ENCODE measurements at regions not wholly inside any gene's neighbourhood (a gene's known extent, or its start where the extent isn't known, plus 50 kb on each side); places are given as distances from the start of the nearest gene placed in this dataset.

- Histone ChIP-seq H3K4me3 (no peak overlapping the region), H3K27ac (no peak overlapping the region), H3K4me1 (no peaks in the 10 kb centered on the region), H3K36me3 (ENCODE audit: low read depth, missing control alignments) (no peaks in the 10 kb centered on the region), H3K9me3 (no peaks in the 10 kb centered on the region), H3K27me3 (no peaks in the 10 kb centered on the region)
- DNase-seq, result no peak
- TF ChIP-seq, protein P1, sequence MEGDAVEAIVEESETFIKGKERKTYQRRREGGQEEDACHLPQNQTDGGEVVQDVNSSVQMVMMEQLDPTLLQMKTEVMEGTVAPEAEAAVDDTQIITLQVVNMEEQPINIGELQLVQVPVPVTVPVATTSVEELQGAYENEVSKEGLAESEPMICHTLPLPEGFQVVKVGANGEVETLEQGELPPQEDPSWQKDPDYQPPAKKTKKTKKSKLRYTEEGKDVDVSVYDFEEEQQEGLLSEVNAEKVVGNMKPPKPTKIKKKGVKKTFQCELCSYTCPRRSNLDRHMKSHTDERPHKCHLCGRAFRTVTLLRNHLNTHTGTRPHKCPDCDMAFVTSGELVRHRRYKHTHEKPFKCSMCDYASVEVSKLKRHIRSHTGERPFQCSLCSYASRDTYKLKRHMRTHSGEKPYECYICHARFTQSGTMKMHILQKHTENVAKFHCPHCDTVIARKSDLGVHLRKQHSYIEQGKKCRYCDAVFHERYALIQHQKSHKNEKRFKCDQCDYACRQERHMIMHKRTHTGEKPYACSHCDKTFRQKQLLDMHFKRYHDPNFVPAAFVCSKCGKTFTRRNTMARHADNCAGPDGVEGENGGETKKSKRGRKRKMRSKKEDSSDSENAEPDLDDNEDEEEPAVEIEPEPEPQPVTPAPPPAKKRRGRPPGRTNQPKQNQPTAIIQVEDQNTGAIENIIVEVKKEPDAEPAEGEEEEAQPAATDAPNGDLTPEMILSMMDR (IDR thresholded peaks at IDR 0.05), result no peak
- no peak for TF ChIP-seq POLR2A (IDR thresholded peaks at IDR 0.05)
- 84 to 95% methylated on average over 4 of the region's 4 CpGs for WGBS, 2 donors
- intact Hi-C loops (cut with DNase I; ENCODE audit: low total_unique reads), result no loop called here
Observed at GRCh38 chr1:87568005-87568404, 239.3 kb downstream of the LMO4 start.

GRCh38 chr1:87568911-87569310 is 240.2 kb downstream of the LMO4 start:
- TF ChIP-seq, protein P1 (IDR thresholded peaks at IDR 0.05), result no peak
- no peak for TF ChIP-seq POLR2A (IDR thresholded peaks at IDR 0.05)
- WGBS, 2 donors, result 76 to 84% methylated on average over 3 of the region's 3 CpGs
- no peak overlapping the region for H3K4me3 ChIP-seq
- no peaks in the 10 kb centered on the region for H3K27me3 ChIP-seq
- H3K27ac ChIP-seq, result no peak overlapping the region
- DNase-seq, result no peak
- intact Hi-C loops (cut with DNase I; ENCODE audit: low total_unique reads), result no loop called here
- no peaks in the 10 kb centered on the region for H3K4me1 ChIP-seq
- H3K36me3 ChIP-seq (ENCODE audit: low read depth, missing control alignments), result no peaks in the 10 kb centered on the region
- no peaks in the 10 kb centered on the region for H3K9me3 ChIP-seq

- Histone ChIP-seq H3K36me3 (ENCODE audit: low read depth, missing control alignments) (no peaks in the 10 kb centered on the region), H3K4me3 (no peak overlapping the region), H3K27ac (no peak overlapping the region), H3K4me1 (no peaks in the 10 kb centered on the region), H3K9me3 (no peaks in the 10 kb centered on the region), H3K27me3 (no peaks in the 10 kb centered on the region)
- TF ChIP-seq POLR2A (IDR thresholded peaks at IDR 0.05), result no peak
- TF ChIP-seq, protein P1 (IDR thresholded peaks at IDR 0.05), result no peak
- DNase-seq, result no peak
- 67 to 75% methylated on average over 4 of the region's 4 CpGs for WGBS, 2 donors
- intact Hi-C loops (cut with DNase I; ENCODE audit: low total_unique reads), result no loop called here
Observed at GRCh38 chr1:87572008-87572407, 243.3 kb downstream of the LMO4 start.

- 89 to 92% methylated on average over 2 of the region's 2 CpGs for WGBS, 2 donors
- intact Hi-C loops (cut with DNase I; ENCODE audit: low total_unique reads), result no loop called here
Observed at GRCh38 chr1:87572891-87573290, 244.2 kb downstream of the LMO4 start.

DNA sequence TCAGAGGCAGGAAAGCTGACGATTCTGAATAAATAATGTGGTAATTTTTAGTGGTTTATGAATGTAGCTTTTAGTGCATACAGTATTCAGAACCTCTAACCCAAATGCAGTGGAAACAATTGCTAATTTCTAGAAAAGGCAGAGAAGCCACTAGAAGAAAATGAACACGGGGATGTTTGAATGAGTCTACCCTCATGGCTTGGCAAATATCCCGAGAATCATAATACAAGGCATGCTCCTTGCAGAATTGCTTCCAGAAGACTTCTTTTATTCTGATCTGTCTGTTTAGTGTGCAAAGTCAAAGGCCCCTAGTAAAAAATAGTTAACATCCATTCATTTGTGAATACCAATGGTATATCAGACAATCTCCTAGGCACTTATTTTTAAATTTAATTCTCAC is 246.8 kb downstream of the LMO4 start:
- H3K4me1 ChIP-seq, result no peaks in the 10 kb centered on the region
- H3K36me3 ChIP-seq (ENCODE audit: low read depth, missing control alignments), result no peaks in the 10 kb centered on the region
- DNase-seq, result no peak
- no peak overlapping the region for H3K4me3 ChIP-seq
- intact Hi-C loops (cut with DNase I; ENCODE audit: low total_unique reads), result no loop called here
- H3K27me3 ChIP-seq, result no peaks in the 10 kb centered on the region
- H3K27ac ChIP-seq, result no peak overlapping the region
- WGBS, 2 donors, result 50 to 70% methylated on average over 3 of the region's 3 CpGs
- no peak for TF ChIP-seq POLR2A (IDR thresholded peaks at IDR 0.05)
- TF ChIP-seq, protein P1 (IDR thresholded peaks at IDR 0.05), result no peak
- no peaks in the 10 kb centered on the region for H3K9me3 ChIP-seq

More at GRCh38 chr1:87572891-87573290, 244.2 kb downstream of the LMO4 start:
- H3K27me3 ChIP-seq, result no peaks in the 10 kb centered on the region
- no peaks in the 10 kb centered on the region for H3K4me1 ChIP-seq
- H3K9me3 ChIP-seq, result no peaks in the 10 kb centered on the region
- H3K4me3 ChIP-seq, result no peak overlapping the region
- TF ChIP-seq, protein P1 (IDR thresholded peaks at IDR 0.05), result no peak
- TF ChIP-seq POLR2A (IDR thresholded peaks at IDR 0.05), result no peak
- H3K36me3 ChIP-seq (ENCODE audit: low read depth, missing control alignments), result no peaks in the 10 kb centered on the region
- DNase-seq, result no peak
- H3K27ac ChIP-seq, result no peak overlapping the region

Measured in testis (tissue), 2 donors.